GM18502 (cell line): ENCODE measurements at regions not wholly inside any gene's neighbourhood (a gene's known extent, or its start where the extent isn't known, plus 50 kb on each side); places are given as distances from the start of the nearest gene placed in this dataset.

Experiments
- ATAC-seq: cut with Tn5 transposase; IDR thresholded peaks from one replicate; pipeline ENCODE4 v1.9.1; 2021; ENCODE audit warnings: mild to moderate bottlenecking; ENCODE audit not compliant: unreplicated experiment, poor library complexity

- ATAC-seq: no peak
These were observed 1016.8 kb downstream of the CNTNAP5 start for GRCh38 chr2:125041846-125042245.

GRCh38 chr2:125042727-125043126, 1017.6 kb downstream of the CNTNAP5 start:
- ATAC-seq: no peak

- no peak for ATAC-seq
These were observed 1045.8 kb downstream of the CNTNAP5 start for GRCh38 chr2:125070726-125071505.

DNA sequence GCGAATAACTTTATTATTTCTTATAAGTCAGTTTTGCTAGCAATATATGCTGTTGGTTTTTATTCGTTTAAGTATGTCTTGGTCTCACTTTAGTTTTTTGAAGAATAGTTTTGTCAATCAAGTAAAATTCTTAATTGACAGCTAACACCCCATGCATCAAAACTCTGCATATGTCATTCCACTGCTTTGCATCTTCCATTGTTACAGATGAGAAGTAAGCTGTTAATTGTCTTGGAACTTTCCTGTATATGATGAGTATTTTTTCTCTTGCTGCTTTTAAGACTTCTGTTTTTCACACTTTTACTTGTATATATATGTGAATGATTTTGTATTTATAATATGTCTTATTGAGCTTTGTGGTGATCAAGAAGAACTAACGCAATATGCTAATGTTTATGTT, 1048.4 kb downstream of the CNTNAP5 start:
- no peak for ATAC-seq

DNA sequence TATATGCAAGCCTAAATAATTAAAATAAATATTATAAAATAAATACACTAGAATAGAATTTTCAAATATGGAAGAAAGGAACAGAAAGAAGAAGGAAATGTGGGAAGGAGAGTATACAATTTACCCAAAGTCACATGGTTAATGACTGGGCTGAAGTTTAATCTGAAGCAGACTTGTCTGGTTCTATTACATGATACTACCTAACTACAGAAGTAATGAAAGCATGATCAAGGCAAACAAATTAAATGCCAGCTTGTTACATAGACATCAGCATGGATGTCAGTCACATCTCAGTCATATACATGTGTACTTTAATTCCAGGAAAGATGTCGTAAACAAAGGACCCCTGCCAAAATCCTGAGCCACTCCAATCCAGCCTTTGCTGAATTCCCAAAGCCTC, 1060.8 kb downstream of the CNTNAP5 start:
- no peak for ATAC-seq

GRCh38 chr2:125086313-125087184, 1061.5 kb downstream of the CNTNAP5 start:
- no peak for ATAC-seq

GRCh38 chr2:125092276-125093009, 1067.4 kb downstream of the CNTNAP5 start:
- ATAC-seq: no peak

GRCh38 chr2:125095826-125096225, 1070.7 kb downstream of the CNTNAP5 start:
- no peak for ATAC-seq

DNA sequence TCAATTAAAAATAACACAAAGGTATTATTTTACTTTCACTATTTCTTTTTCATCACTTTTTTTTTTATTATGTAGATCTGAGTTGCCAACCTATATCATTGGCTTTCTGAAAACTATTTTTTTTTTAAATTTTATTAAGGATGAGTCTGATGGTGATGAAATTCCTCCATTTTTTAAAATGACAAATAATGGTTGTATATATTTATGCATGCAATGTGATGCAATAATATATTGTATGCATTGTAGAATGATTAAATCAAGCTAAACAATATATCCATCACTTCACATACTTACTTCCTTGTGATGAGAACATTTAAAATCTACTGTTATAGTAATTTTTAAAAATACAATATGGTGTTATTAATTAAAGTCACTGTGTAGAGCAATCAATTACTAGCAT, 1081.6 kb downstream of the CNTNAP5 start:
- no peak for ATAC-seq

DNA sequence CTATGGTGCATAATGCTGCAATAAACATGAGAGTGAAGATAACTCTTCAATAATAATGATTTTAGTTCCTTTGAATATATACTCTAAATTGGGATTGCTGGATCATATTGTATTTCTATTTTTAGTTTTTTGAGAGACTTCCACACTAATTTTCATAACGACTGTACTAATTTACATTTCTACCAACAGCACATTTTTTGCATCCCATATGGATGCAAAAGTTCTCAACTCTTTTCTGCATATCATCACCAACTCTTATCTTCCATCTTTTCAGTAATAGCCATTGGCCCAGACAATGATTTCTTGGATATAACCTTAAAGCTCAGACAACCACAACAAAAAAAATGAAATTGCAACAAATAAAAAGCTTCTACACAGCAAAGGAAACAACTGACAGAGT, 1082.4 kb downstream of the CNTNAP5 start:
- no peak for ATAC-seq

DNA sequence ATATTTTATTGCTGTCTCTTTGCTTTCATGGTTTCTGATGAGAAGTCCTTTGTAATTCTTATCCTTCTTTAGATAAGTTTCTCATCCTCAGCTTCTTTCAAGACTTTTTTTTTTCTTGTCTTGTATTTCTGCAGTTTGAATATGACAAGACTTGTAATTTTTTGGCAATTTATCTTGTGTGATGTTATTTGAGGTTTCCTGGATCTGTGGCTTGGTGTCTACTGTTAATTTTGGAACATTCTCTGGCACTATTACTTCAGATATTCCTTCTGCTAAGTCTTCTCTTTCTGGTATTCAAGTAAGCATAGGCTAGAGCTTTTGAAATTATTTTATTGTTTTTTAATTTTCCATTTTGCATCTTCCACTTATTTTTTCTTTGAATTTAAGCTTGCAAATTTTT, 1083.2 kb downstream of the CNTNAP5 start:
- ATAC-seq: no peak

GRCh38 chr2:125125902-125126301, 1100.8 kb downstream of the CNTNAP5 start:
- ATAC-seq: no peak

GRCh38 chr2:125160947-125161346, 1135.9 kb downstream of the CNTNAP5 start:
- no peak for ATAC-seq

DNA sequence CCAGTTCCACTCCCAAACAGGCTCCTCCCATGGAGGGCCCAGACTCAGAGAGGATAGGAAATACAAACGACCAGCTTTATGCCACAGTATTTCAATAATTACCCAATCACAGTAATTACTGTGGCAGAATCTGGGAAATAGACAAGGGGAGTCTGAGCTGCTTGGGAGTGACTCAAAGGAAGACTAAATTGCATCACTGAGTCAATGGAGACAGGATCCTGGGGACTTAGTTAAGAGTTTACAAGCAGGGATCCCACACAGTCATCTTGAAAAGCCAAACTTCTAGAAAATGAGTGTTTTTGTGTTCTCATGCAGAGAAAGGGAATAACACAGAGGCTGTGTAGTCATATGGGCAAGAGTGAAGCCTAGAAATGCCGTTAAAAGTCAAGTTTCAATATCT, 1142.1 kb downstream of the CNTNAP5 start:
- no peak for ATAC-seq

- ATAC-seq: no peak
These were observed 1142.7 kb downstream of the CNTNAP5 start for GRCh38 chr2:125167820-125168219.

DNA sequence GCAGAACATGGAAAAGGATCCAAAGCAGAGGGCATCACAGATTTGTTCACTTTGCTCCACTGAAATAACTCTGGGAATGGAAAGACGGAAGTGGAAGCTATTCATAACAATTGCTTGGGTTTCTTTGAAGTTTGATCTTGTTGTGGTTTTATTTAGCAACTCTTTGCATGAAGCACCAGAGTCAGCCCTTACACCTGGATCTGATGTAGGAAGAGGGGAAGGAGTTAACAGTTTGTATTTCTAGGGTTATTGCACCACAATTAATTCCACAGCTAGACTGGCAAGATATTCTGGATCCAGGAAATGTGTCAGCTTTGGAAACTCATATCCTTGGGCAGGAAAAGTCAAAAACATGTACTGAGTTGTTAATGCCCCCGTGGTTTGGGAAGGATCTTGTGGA, 1143.4 kb downstream of the CNTNAP5 start:
- no peak for ATAC-seq

DNA sequence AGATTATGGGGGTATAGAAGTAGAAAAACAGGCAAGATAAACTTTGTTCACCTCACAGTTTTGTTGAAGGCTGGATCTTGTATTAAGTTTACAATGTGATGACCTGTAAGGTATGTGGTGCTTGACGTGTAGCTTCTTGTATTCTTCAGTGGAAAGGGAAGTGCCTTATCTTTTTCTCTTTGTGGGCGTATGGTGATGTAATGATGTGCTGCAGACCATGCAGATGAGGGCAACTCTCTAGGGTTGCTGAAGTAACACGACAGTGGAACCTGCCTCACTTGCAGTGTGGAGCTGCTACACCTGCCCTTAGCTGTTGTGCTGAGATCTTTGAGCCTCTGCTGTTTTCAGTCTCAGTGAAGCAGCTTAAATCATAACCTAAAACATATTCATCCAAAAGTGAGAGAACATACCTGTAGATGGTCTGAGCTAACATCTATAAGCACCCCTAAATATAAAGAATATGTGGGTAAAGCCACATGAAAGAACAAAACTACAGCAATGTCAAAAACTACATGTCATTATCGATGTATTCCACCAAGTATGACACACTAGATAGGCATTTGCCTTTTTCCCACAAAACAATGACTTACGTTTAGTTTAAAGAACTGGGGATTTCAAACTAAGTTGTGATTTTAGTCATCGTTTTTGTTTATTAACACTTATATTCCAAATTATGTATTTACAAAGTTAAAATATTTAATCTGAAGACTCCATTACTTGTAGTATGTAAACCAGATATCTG, 1144.1 kb downstream of the CNTNAP5 start:
- no peak for ATAC-seq

DNA sequence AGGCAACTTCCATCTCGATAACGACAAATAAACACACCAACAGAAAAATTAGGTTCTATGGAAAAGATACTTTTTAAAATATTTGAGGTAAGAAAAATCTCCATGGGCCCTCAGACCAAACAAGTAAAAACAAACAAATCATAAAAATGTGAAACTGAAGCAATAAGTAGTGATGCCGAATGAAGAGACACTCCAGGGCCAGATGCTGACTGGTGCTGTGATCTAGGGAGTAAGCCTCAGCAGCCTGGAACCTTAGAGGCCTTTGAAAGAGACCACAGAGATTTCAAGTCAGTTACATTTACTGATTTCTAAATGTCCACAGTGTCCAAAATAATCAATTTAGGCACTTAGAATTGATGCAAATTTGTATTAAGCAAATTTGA, 1144.7 kb downstream of the CNTNAP5 start:
- no peak for ATAC-seq

GRCh38 chr2:125172181-125172580, 1147.1 kb downstream of the CNTNAP5 start:
- no peak for ATAC-seq

GRCh38 chr2:125175415-125175814, 1150.3 kb downstream of the CNTNAP5 start:
- no peak for ATAC-seq
